COLO668 (cell line): ENCODE measurements at regions not wholly inside any gene's neighbourhood (a gene's known extent, or its start where the extent isn't known, plus 50 kb on each side); places are given as distances from the start of the nearest gene placed in this dataset.
"Not testable (repeated sequence)": the region's sequence is repeated elsewhere in the genome, so short reads cannot be mapped to it uniquely, and the experiment has no call there.

Experiments
- DNase-seq: peaks from one replicate; lab custom pipeline; 2025; ENCODE audit not compliant: unreplicated experiment; lab: John Stamatoyannopoulos, UW

- no peak for DNase-seq
Observed at GRCh38 chrX:1700757-1701156, 85.9 kb downstream of the ASMT start.

GRCh38 chrX:1701396-1701901 is 86.6 kb downstream of the ASMT start:
- peak; percentile 1 for DNase-seq

- not testable (repeated sequence) for DNase-seq
Observed at GRCh38 chrX:1702142-1702541, 87.3 kb downstream of the ASMT start.

- peak; percentile 2 for DNase-seq
Observed at GRCh38 chrX:1702557-1702956, 87.7 kb downstream of the ASMT start.

- DNase-seq = not testable (repeated sequence)
Observed at GRCh38 chrX:1709277-1709676, 94.4 kb downstream of the ASMT start.

- no peak for DNase-seq
Observed at GRCh38 chrX:1713296-1713695, 98.4 kb downstream of the ASMT start.

GRCh38 chrX:1717373-1717772 is 102.5 kb downstream of the ASMT start:
- no peak for DNase-seq

GRCh38 chrX:1719270-1719669 is 104.4 kb downstream of the ASMT start:
- DNase-seq = no peak

- DNase-seq = no peak
Observed at GRCh38 chrX:1720836-1721235, 106.0 kb downstream of the ASMT start.

- DNase-seq = no peak
Observed at GRCh38 chrX:1725472-1725871, 110.6 kb downstream of the ASMT start.

GRCh38 chrX:1727531-1728027 is 112.7 kb downstream of the ASMT start:
- no peak for DNase-seq

GRCh38 chrX:1734806-1735205 is 119.9 kb downstream of the ASMT start:
- no peak for DNase-seq

- DNase-seq = no peak
Observed at GRCh38 chrX:1741816-1742394, 127.0 kb downstream of the ASMT start.

- no peak for DNase-seq
Observed at GRCh38 chrX:1743105-1743504, 128.2 kb downstream of the ASMT start.

- no peak for DNase-seq
Observed at GRCh38 chrX:1743663-1744062, 128.8 kb downstream of the ASMT start.

- no peak for DNase-seq
Observed at GRCh38 chrX:1748408-1748807, 133.5 kb downstream of the ASMT start.

- DNase-seq = no peak
Observed at GRCh38 chrX:1749499-1749898, 134.6 kb downstream of the ASMT start.

- DNase-seq = no peak
Observed at GRCh38 chrX:1750267-1750666, 135.4 kb downstream of the ASMT start.

- DNase-seq = no peak
Observed at GRCh38 chrX:1751781-1752180, 136.9 kb downstream of the ASMT start.

GRCh38 chrX:1752799-1753198 is 137.9 kb downstream of the ASMT start:
- not testable (repeated sequence) for DNase-seq

- no peak for DNase-seq
Observed at GRCh38 chrX:1754077-1754476, 139.2 kb downstream of the ASMT start.

GRCh38 chrX:1763294-1763693 is 148.4 kb downstream of the ASMT start:
- no peak for DNase-seq

- not testable (repeated sequence) for DNase-seq
Observed at GRCh38 chrX:1764883-1765364, 150.1 kb downstream of the ASMT start.
